Right renal pelvis (tissue), 4 donors: ENCODE measurements at regions not wholly inside any gene's neighbourhood (a gene's known extent, or its start where the extent isn't known, plus 50 kb on each side); places are given as distances from the start of the nearest gene placed in this dataset.

Source experiments
- DNase-seq, 4 donors: peaks; one replicate each; pipeline ENCODE4 v3.0.0-alpha.2; 2013; ENCODE audit warnings: low read depth in 4 of 4, low spot score in 3 of 4, missing footprints in 1 of 4

DNA sequence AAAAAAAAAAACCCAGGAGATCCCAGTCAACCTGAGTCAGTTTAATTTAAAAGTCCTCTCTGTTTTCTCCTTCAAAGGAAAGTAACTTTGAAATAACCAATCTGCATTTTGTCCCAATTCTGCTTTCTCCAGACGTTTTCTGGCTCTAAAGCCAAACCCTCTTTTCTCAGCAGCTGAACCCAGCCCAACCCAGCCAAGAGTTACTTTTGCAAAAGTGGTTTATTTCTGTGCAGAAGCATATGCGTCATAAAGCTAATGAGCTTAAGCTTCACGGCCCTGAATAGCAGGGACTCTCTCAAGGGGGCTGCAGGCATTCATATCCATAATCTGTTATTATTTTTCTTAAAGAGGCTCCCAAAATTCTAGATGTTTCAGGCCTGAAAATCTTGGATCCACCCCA is 176.6 kb downstream of the GALC start:
- no peak for DNase-seq

DNA sequence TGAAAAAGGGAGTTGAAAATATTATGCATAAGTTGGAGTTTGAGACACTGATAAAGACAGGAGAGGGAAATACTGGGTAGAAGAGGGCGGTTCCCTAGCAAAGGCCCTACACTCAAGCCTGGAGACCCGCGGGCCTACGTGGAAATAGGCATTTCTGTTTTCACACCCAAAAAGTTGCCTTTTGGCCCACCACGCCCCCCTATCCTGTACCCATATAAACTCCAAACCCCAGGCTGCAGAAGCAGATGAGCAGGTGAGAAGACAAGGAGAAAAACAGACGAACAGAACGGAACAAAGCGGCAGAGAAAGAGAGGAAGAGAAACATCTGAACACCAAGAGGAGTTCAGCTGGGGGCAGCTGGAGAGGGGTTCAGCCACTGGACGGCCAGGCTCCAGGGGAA is 177.9 kb downstream of the GALC start:
- no peak for DNase-seq

DNA sequence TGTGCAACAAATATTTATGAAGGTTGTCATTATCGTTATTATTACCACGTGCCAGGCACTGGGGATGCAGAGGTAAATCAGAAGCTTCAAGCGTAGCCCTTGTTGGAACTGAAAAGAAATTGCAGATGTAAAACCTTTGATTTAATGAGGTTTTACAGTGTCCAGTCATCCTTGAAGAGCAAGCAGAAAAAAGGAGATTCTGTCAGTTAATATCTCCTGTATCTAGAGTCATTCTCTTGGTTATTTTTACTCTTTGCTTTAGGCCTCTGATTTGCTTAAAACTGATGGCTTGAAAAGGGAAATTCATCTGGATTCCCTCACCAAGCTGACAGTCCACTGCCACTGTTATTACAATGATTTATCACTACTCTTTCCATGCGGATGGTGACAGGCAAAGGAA is 179.3 kb downstream of the GALC start:
- no peak for DNase-seq

DNA sequence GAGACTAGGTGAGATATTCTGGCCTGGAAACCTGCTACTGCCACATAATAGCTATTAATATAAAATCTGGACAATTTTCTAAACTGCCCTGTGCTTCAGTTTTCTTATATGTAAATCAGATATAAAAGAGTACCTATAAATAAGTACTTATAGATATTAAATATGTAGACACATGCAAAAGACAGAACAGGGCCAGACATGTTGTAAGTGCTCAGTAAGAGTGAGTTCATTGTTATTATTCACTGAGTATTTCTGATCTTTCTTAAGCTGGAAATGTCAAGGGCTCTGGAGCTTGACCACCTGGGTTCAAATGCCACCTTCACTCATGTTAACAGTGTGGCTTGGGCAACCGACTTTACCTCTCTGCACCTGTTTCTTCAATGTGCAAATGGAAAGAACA is 179.8 kb downstream of the GALC start:
- no peak for DNase-seq

DNA sequence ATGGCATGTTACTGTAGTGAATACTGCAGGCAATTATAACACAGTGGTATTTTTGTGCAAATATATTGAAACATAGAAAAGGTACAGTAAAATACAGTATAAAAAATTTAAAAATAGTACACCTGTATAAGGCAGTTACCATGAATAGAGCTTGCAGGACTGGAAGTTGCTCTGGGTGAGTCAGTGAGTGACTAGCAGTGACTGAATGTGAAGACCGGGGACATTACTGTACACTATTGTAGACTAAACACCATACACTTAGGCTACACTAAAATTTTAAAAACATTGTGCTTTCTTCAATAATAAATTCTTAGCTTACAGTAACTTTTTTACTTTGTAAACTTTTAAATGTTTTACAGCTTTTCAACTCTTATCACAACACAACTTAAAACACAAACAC is 181.7 kb downstream of the GALC start:
- no peak for DNase-seq

DNA sequence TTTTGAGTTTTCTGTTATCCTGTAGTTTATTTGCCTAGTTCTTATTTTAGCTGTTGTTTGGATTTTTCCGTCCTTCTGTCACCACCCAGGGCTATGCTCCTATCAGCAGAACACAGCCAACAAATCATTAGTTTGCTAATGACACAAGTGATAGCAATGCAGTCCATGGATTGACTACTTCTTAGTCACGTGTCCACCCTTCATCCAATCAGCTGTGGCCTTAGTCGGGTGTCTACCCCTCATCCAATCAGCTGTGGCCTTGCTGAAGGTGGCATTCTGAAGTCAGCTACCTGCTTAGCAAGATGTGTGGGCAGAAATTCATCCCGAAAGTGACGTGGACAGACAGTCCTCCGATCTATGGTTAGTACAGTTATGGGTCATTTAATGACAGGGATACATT is 182.3 kb downstream of the GALC start:
- DNase-seq = no peak

DNA sequence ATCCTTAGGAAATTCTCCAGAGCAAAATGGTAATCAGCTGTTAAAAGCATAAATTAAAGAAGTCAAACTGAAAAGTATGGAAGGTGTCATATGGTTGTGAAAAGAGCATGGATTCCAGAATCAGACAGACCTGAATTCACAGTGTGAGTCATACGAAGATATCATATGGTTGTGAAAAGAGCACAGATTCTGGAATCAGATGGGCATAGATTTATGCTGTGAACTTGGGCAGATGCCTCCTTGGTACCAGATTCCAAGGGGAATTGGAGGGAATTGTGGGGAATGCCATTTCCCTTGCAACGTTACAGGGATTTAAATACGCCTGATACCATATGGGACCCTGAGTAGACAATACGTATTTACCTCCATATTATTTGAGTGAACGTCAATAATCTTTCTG is 183.7 kb downstream of the GALC start:
- no peak for DNase-seq

DNA sequence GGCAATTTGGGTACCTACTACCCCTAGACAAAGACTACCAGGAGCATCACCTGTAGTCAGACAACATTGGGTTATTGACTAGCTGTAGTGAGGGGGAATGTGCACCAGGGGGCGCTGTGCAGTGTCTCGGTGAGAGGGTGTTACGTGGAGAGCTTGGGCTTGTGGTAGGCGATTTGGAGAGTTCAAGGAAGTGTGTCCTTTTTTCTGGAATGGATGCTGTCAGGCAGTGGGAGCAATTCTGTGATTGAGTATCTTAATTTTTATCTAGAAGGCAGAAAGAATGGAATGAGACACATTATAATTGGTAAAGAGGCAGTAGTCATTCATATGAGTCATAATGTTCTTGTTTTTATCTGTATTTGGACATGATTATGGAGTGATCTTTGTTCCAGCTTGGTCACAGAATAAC is 187.7 kb downstream of the GALC start:
- DNase-seq = no peak

DNA sequence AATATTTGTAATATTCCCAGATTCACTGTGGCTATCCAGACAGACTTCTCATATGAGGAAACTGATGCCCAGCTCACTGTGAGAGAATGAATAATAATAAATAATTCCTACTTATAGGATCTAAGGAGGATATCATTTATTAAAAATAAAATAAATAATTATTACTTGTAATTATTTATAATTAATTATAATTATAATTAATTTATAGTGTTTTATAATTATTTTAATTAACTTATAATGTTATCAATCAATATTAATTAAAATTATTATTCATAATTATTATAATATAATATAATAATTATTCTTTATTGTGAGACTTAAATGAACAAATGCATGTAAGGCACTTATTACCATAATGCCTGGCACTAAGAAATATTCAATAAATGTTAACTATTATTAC is 192.8 kb downstream of the GALC start:
- DNase-seq = no peak

DNA sequence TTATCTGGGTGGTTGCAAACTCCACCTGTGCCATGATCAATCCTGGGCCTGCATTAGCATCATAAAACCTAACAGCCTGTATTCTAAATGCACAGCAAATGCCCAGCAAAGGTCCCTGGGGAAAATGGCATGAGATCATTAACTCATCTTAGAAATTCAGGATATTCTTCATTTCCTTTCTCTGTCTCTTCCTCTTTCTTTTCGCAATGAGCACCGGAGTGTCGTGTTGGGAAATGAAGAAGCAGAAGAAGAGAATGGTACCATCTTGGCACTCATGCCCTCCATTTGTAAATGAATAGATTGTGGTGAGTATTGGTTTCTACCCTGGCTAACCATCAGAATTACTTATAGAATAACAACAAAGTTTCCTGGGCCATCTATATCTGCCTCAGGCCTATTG is 193.6 kb downstream of the GALC start:
- DNase-seq = no peak

DNA sequence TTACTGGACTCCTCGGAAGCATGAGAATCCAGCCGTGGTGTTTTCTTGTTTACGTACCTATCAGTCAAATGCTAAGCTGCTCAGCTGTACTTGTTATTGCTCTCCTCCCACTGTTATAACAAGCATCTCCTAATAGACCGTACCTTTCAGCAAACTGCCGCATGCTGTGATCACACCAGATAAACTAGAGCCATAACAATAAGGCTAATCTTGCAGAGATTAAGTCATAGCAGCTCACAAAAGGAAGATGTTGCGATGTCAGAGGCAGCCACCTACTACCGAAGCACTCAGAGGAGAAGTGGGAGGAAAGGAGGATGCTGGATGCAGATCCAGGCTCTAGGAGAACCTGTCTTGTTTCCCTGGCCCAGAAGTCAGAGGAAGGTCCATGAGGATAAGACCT is 196.0 kb downstream of the GALC start:
- DNase-seq = no peak

DNA sequence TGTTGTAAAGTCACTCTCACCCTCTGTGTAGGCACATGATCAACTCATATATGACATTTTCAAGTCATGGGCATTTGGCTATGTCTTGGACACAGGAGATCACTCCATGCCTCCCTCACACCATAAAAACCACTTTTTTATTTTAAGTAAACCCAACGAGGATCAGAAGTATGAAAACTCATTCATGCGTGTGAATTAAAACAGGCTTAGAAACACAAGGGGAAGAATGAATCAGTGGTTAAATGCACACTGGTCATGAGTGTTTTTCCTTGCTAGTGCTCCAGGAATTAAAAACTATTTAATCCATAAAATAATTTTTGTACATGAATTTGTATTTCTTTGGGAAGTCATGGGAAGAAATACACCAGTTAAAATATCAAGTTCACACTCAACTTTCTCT is 198.4 kb downstream of the GALC start:
- no peak for DNase-seq

DNA sequence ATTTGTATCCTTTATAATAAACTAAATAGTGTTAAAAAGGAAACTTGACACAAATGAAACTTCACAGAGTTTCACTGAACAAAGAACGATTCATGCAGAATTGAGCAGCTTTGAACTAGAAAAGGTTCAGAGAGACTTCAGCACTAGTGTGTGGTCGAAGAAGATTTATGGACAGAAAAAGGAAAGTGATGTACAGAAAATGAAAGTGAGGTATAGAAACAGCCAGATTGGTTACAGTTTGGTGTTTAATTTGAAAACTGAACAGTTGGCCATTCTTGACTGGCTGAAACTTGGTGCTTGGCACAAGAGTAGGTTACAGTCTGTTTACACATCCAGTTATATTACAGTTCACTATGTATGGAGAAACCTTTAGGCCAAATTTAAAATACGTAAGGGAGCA is 207.1 kb downstream of the GALC start:
- DNase-seq = no peak

DNA sequence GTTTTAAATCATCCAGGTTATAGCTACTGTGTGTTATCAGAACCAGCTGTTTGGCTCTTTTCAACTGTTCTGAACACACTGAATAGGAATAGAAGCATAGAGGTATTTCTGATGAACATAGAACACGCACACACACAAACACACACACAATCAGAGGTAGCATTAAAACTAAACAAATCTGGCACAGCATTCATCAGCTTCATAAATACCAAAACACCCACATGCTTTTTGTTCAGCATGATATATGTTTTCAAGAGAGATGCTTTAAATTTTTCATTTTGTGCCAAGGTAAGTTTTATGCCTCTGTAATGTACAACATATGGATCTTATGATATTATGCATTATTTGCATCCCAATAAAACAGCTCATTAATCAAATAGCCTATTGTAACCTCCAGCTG is 208.6 kb downstream of the GALC start:
- DNase-seq = no peak

DNA sequence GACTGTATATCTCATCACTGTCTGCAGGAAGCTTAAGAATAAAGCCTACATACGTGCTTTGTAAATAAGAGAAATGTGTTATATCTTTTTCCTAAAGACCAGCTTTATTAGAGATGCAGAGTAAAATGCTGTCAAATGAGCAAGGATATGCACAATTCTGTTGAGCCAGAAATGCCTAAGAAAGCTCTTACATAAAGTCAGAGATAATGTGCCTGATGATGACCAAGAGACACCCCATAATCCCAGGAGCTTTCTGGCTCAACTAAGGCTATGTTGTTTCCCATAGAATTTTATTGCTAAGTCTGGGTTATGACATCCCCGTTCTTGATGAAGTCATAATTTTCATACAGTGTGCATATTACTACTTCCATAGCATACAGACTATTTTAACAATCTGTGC is 209.9 kb downstream of the GALC start:
- DNase-seq = no peak

DNA sequence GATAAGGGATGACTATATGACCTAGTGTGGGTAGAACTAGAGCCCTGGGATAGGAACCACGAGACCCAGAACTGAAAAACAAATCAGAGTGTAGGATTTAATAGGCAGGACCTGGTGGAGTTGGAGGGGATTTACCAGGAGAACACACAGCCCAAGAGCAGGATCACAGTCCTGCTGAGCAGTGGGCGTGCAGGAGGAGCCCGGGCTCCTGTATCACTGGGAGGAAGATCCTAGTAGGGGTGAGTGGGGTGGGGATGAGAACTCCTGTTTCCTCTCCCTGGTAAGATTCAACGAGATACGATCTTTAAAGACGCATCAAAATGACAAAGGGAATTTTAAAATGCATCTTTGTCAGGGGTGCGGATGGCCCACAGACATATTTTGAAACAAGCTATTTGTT is 220.1 kb downstream of the GALC start:
- no peak for DNase-seq

DNA sequence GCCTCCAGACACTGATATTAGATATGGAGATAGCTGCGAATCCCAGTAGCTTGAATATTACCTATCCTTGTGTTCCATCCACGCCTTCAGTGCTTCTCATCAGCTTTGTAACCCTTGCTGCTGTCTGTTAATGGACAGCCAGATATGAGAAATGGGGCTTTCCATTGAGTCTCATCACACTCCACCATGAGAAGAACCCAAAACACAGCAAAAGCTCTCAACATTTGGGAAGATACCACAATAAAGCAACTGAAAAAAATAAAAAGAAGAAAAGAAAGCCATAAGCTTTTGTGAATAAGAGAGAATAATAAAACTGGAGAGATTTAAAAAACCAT is 225.4 kb downstream of the GALC start:
- DNase-seq = no peak

DNA sequence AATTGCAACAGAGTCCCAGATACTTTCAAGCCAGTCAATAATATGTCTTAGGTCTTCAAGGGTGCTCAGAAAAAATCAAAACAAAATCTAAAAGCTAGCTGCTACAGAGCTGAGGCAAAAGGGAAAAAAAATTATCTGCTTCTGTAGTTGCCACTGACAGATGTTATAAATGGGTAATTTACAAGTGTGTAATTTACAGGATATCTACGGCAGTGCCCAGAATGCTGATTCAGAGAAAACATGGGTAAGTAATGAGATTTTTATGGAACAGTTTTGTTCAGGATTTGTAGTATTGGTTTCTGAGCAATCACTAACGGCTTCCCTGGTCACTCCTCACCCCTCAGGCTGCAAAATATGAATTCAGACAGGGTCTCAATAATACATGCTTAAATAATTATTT is 234.1 kb downstream of the GALC start:
- no peak for DNase-seq

DNA sequence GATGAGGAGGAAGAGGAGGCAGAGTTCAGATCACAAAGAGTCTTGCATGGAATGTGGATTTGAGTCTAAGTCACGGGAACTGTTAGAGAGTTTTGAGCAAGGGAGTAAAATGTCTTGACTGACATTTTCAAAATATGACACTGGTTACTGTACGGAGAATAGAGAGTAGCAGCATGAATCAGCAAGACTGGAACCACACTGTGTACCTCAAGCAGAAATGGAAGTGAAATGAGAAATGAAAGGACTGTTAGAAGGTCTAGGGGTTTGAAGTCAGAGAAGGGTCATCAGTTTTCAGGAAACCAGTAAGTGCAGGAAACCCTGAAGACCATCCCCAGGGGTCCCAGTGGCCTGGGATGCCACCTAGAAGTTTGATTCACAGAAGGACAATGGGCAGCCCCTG is 236.3 kb downstream of the GALC start:
- no peak for DNase-seq

DNA sequence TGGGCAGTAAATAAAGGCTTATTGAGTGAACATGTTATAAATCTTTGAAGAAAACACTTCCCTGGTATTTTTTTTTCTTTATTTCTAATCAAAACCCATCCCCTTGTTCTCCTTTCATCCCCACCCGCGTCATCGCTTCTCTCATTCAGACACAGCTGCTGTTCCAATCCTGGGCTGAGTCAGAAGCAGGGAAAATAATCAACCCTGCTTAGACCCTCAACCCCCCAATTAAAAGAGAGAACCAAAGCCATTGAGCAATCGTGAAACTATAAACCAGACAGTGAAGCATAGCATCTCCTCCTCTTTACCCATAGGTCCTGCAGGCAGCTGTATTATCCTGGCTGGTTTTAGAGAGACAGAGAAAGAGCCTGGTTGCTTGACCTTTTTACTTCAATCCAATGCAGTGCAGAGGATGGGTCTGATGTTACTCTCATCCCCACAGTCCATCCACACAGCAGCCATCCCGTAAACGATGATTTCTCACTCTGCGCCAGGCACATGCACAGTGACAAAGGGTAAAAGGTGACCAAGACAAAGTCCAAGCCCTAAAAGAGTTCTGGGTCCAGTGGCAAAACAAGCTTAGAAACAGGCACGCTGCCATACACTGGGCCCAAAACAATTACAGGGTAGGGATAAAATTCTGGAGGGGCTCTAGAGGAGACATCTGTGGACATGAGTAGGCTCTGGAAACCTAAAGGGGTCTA is 238.3 kb downstream of the GALC start:
- DNase-seq = no peak

DNA sequence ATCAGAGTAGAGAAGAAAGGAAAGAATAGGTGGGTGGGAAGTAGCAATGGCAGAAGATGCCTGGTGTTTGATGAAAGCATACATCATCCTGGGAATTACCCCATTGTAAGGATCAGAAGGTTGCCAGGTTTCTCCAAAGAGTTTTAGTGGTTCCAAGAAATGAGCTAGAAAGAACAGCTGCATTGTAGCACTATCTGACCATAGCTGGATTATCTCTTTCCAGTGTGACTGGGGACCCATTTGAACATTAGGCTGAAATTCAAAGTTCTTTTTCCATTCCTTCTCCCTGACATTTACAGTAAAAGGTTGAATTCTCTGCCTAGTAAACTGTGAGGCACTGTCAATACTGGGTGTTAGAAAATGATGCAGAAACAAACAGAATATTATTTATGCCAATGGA is 244.4 kb downstream of the GALC start:
- no peak for DNase-seq

DNA sequence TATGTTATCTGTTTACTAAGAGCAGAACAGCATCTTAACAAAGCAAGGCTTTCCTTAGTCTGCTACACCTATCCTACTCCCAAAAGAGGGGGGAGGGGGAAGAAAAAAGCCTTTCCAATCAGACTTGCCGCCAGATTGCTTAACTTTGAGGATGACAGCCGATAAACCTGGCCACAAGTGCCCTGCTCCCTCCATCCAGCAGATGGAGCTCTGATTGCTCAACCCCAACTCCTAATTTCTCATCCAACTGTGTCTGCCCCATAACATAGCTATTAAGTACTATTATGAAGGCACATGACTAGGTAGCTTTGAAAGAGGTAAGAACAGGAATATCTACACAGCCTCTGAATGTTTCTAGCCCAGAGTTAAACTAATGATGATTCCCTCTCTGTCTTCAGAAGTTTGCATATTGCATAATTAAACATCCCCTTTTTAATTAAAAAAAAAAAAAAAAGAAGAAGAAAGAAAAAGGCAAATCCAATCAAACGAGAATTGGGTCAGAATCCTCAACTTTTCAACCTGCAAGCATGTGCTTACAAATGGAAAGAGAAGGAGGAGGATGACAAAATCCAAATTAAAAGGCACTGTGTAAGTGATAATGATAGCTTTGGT is 247.4 kb downstream of the GALC start:
- DNase-seq = peak in 2 of 4 donors; percentile 2 to 3
